ENCODE measurements at regions not wholly inside any gene's neighbourhood (a gene's known extent, or its start where the extent isn't known, plus 50 kb on each side); places are given as distances from the start of the nearest gene placed in this dataset.
"Not testable (repeated sequence)": the region's sequence is repeated elsewhere in the genome, so short reads cannot be mapped to it uniquely, and the experiment has no call there.

DNA sequence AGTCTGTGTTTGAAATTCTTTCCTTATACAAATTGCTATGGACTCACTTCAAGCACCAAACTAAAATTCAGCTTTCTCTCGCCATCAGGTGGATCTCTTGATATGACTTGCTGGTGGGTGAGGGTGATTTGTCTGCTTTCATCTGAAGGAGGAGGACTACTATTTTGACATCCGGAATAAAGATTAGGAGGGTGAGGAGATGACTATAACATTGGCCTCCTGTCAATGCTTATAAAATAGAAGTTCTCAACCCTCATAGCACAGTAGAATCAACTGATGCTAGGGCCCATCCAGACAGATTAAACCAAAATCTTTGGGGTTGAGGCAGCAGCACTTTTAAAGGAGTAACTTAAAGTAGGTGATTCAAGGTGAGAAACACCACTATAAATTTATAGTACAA is 120.4 kb upstream of the DNAJC10 start:
- H3K27me3 Mint-ChIP-seq (ENCODE audit: low read depth): peaks cover 5% of the 10 kb centered on the region
- no peak overlapping the region for H3K27ac Mint-ChIP-seq
- H3K36me3 Mint-ChIP-seq (ENCODE audit: low read depth): no peaks in the 10 kb centered on the region
- H3K9me3 Mint-ChIP-seq: no peaks in the 10 kb centered on the region
- no peak for DNase-seq (ENCODE audit: low spot score)
- no peaks in the 10 kb centered on the region for H3K4me1 Mint-ChIP-seq (ENCODE audit: low read depth)
- H3K4me3 Mint-ChIP-seq: no peak overlapping the region

- DNase-seq (ENCODE audit: low spot score): no peak
- Mint-ChIP-seq H3K36me3 (ENCODE audit: low read depth) (no peaks in the 10 kb centered on the region), H3K9me3 (no peaks in the 10 kb centered on the region), H3K27me3 (ENCODE audit: low read depth) (peaks cover 5% of the 10 kb centered on the region), H3K27ac (no peak overlapping the region), H3K4me3 (no peak overlapping the region), H3K4me1 (ENCODE audit: low read depth) (no peaks in the 10 kb centered on the region)
Observed at GRCh38 chr2:182597570-182598295, 118.3 kb upstream of the DNAJC10 start.

DNA sequence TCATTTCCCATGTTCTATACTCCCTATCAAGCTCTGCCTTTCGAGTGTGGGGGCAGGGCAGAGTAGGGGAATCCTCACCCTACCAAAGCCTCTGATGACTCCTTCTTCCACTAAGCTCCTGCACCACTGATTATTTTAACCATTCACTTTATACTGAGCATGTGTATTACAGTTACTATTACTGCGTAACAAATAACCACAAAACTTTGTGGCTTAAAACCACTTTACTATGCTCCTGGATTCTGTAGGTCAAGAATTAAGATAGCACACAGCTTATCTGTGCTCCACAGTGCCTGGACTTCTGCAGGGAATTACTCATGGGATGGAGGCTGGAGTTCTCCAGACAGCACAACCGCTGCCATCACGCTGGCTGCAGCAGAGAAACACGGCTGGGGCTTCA is 117.4 kb upstream of the DNAJC10 start:
- Mint-ChIP-seq H3K27me3 (ENCODE audit: low read depth) (peaks cover 5% of the 10 kb centered on the region), H3K36me3 (ENCODE audit: low read depth) (no peaks in the 10 kb centered on the region), H3K4me1 (ENCODE audit: low read depth) (no peaks in the 10 kb centered on the region), H3K4me3 (no peak overlapping the region), H3K27ac (no peak overlapping the region), H3K9me3 (no peaks in the 10 kb centered on the region)
- no peak for DNase-seq (ENCODE audit: low spot score)

DNA sequence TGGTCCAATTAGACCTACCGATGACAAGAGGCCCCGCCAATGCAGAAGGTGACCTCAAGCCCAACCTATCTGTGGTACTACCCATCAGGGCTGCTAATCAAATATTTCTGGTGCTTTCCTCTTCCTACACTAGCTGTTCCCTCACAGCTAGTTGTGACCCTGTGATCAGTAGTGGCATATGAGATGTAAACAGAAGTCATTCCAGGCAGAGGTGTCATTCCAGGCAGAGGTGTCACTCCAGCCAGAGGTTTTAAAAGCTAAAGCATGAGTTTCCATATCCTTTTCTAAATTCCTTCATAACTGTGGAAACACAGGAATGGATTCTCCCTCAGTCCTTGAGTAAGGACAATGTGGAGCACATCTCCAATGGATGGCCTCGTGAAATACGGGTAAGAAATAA is 110.9 kb upstream of the DNAJC10 start:
- no peak for DNase-seq (ENCODE audit: low spot score)
- no peak overlapping the region for H3K4me3 Mint-ChIP-seq
- H3K36me3 Mint-ChIP-seq (ENCODE audit: low read depth): no peaks in the 10 kb centered on the region
- no peak overlapping the region for H3K27ac Mint-ChIP-seq
- H3K9me3 Mint-ChIP-seq: no peaks in the 10 kb centered on the region
- H3K4me1 Mint-ChIP-seq (ENCODE audit: low read depth): no peaks in the 10 kb centered on the region
- no peaks in the 10 kb centered on the region for H3K27me3 Mint-ChIP-seq (ENCODE audit: low read depth)

GRCh38 chr2:182606728-182607681 is 109.1 kb upstream of the DNAJC10 start:
- no peaks in the 10 kb centered on the region for H3K27me3 Mint-ChIP-seq (ENCODE audit: low read depth)
- H3K36me3 Mint-ChIP-seq (ENCODE audit: low read depth): no peaks in the 10 kb centered on the region
- H3K9me3 Mint-ChIP-seq: no peaks in the 10 kb centered on the region
- no peak for DNase-seq (ENCODE audit: low spot score)
- H3K27ac Mint-ChIP-seq: no peak overlapping the region
- no peaks in the 10 kb centered on the region for H3K4me1 Mint-ChIP-seq (ENCODE audit: low read depth)
- no peak overlapping the region for H3K4me3 Mint-ChIP-seq

DNA sequence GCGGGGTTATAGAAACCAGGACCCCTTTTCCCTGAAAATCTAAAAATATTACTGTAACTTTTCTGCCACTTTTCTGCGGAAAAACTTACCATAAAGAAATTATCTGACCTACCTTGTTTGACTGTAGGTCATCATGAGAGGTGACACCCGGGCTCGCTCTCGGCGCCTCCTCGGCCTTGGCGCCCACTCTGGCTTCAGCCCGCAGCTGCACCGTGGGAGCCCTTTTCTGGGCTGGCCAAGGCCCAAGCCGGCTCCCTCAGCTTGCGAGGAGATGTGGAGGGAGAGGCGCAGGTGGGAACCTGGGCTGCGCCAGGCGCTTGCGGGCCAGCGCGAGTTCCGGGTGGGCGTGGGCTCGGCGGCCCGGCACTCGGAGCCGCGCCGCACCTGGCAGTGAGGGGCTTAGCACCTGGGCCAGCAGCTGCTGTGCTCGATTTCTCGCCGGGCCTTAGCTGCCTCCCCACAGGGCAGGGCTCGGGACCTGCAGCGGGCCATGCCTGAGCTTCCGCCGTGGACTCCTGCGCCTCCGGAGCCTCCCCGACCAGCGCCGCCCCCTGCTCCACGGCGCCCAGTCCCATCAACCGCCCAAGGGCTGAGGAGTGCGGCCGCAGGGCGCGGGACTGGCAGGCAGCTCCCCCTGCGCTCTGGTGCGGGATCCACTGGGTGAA is 107.7 kb upstream of the DNAJC10 start:
- no peak overlapping the region for H3K4me3 Mint-ChIP-seq
- no peaks in the 10 kb centered on the region for H3K36me3 Mint-ChIP-seq (ENCODE audit: low read depth)
- no peak for DNase-seq (ENCODE audit: low spot score)
- no peaks in the 10 kb centered on the region for H3K4me1 Mint-ChIP-seq (ENCODE audit: low read depth)
- no peak overlapping the region for H3K27ac Mint-ChIP-seq
- H3K27me3 Mint-ChIP-seq (ENCODE audit: low read depth): no peaks in the 10 kb centered on the region
- H3K9me3 Mint-ChIP-seq: no peaks in the 10 kb centered on the region

- not testable (repeated sequence) for H3K4me3 Mint-ChIP-seq; H3K27me3 Mint-ChIP-seq (ENCODE audit: low read depth); H3K9me3 Mint-ChIP-seq; H3K36me3 Mint-ChIP-seq (ENCODE audit: low read depth); H3K4me1 Mint-ChIP-seq (ENCODE audit: low read depth); H3K27ac Mint-ChIP-seq; DNase-seq (ENCODE audit: low spot score)
Observed at GRCh38 chr2:182609005-182609404, 107.1 kb upstream of the DNAJC10 start.

GRCh38 chr2:182610231-182610630 is 105.8 kb upstream of the DNAJC10 start:
- Mint-ChIP-seq H3K36me3 (ENCODE audit: low read depth) (no peaks in the 10 kb centered on the region), H3K4me1 (ENCODE audit: low read depth) (no peaks in the 10 kb centered on the region), H3K4me3 (no peak overlapping the region), H3K27ac (no peak overlapping the region), H3K27me3 (ENCODE audit: low read depth) (no peaks in the 10 kb centered on the region), H3K9me3 (no peaks in the 10 kb centered on the region)
- DNase-seq (ENCODE audit: low spot score): no peak

GRCh38 chr2:182611009-182611408 is 105.0 kb upstream of the DNAJC10 start:
- no peaks in the 10 kb centered on the region for H3K4me1 Mint-ChIP-seq (ENCODE audit: low read depth)
- DNase-seq (ENCODE audit: low spot score): no peak
- no peaks in the 10 kb centered on the region for H3K9me3 Mint-ChIP-seq
- H3K27ac Mint-ChIP-seq: no peak overlapping the region
- no peaks in the 10 kb centered on the region for H3K36me3 Mint-ChIP-seq (ENCODE audit: low read depth)
- H3K4me3 Mint-ChIP-seq: no peak overlapping the region
- no peaks in the 10 kb centered on the region for H3K27me3 Mint-ChIP-seq (ENCODE audit: low read depth)

DNA sequence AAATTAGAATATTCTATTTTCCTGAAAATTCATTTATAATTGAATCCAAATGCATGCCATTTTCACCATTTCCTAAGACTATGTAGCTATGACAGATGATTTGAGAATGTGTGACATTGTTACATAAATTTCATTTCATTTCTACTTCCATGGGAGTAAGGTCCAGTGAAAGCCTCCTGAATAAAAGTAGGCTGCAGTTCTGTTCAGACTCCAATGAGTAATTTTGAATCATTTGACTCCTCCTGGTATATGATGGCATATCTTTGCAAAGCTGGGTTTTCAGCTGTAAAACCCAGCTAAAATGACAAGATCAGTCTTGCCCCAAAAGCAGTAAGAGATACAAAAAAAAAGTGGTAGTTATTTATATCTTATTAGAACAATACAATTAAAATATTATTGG is 101.0 kb upstream of the DNAJC10 start:
- Mint-ChIP-seq H3K27ac (no peak overlapping the region), H3K9me3 (no peaks in the 10 kb centered on the region), H3K36me3 (ENCODE audit: low read depth) (no peaks in the 10 kb centered on the region), H3K27me3 (ENCODE audit: low read depth) (peaks cover 2% of the 10 kb centered on the region), H3K4me3 (no peak overlapping the region), H3K4me1 (ENCODE audit: low read depth) (no peaks in the 10 kb centered on the region)
- DNase-seq (ENCODE audit: low spot score): no peak

DNA sequence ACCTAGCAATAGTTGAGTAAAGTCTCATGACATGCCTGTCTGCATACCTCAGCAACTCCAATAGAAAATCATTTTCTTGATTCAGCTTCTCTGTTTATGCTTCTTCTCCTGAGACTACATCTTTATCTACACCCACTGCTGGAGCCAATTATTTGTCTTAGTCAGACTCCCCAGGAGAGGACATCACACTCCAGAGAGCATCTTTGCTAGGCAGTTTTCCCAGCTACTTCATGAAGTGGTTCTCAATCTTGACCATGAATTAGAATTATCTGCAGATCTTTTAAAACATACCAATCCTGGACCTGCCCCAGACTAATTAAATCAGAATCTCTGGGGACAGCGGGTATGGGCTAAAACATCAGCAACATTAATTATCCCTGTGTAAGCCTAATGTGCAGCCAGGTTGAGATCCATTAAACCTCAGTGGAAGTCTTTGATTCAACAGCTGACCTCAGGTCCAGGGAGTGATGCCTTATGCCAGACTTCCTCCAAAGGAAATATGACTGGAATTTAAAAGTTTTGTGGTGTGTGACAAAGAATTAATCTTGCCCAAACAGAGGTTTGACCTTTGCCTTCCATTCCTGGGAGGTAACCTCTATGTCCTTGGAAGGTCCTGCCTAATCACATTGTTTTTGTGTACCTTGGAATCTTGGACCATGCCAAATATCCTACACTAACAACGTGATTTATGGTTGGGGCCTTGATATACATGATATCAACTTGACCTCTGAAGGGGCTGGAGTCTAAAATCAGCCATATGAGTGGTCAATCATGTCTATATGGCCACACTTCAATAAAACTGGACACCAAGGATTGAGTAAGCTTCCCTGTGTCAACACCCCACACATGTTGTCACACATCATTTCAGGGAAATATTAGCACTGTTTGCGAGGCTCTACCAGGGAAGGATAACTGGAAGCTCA is 99.3 kb upstream of the DNAJC10 start:
- Mint-ChIP-seq H3K4me3 (no peak overlapping the region), H3K27ac (no peak overlapping the region), H3K9me3 (no peaks in the 10 kb centered on the region), H3K36me3 (ENCODE audit: low read depth) (no peaks in the 10 kb centered on the region), H3K27me3 (ENCODE audit: low read depth) (peaks cover 2% of the 10 kb centered on the region), H3K4me1 (ENCODE audit: low read depth) (no peaks in the 10 kb centered on the region)
- no peak for DNase-seq (ENCODE audit: low spot score)

DNA sequence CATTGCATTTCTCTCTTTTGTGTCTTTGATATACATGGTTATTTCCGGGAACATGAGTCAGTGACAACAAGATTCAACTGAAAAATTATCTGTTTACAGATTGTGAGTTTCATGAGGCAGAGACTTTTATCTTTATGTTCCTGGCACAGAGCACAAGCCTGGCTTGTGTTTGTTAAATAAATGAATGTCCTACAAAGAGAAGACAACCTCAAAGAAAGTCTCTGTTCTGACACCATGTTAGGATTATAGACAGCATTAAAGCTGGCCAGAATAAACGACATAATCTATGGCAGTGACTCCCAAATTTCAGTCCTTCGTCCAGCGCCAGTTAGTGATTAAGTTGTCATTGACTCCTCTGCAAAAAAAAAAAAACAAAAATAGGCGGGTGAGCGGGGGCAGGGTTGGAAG is 97.4 kb upstream of the DNAJC10 start:
- H3K9me3 Mint-ChIP-seq: no peaks in the 10 kb centered on the region
- peaks cover 2% of the 10 kb centered on the region for H3K27me3 Mint-ChIP-seq (ENCODE audit: low read depth)
- H3K4me3 Mint-ChIP-seq: no peak overlapping the region
- H3K4me1 Mint-ChIP-seq (ENCODE audit: low read depth): no peaks in the 10 kb centered on the region
- no peak for DNase-seq (ENCODE audit: low spot score)
- H3K36me3 Mint-ChIP-seq (ENCODE audit: low read depth): no peaks in the 10 kb centered on the region
- no peak overlapping the region for H3K27ac Mint-ChIP-seq

- Mint-ChIP-seq H3K27me3 (ENCODE audit: low read depth) (peaks cover 2% of the 10 kb centered on the region), H3K9me3 (no peaks in the 10 kb centered on the region), H3K27ac (no peak overlapping the region), H3K4me1 (ENCODE audit: low read depth) (no peaks in the 10 kb centered on the region), H3K4me3 (no peak overlapping the region), H3K36me3 (ENCODE audit: low read depth) (no peaks in the 10 kb centered on the region)
- DNase-seq (ENCODE audit: low spot score): no peak
Observed at GRCh38 chr2:182619276-182619675, 96.8 kb upstream of the DNAJC10 start.

Data from T-helper 2 cell treated with Interferon-gamma antibody and Interleukin-4, amounts not matched to agents 5 μg/mL and 100 μg/mL, for 36 hours (primary cell).